A549 (cell line): ENCODE measurements at regions not wholly inside any gene's neighbourhood (a gene's known extent, or its start where the extent isn't known, plus 50 kb on each side); places are given as distances from the start of the nearest gene placed in this dataset.
"Not testable (repeated sequence)": the region's sequence is repeated elsewhere in the genome, so short reads cannot be mapped to it uniquely, and the experiment has no call there.

Experiments used
- ATAC-seq, 2 experiments: fragments of 200-7000 bp in 1 of 2; fragments of >200 bp in 1 of 2; cut with Nextera tagmentation in 1 of 2; cut with Tn5 transposase in 1 of 2; 3 replicates each; pipeline versions ENCODE4 v1.8.0 to v1.9.1; 2018 to 2020; ENCODE audit warnings: mild to moderate bottlenecking in 1 of 2, moderate library complexity in 1 of 2
- CTCF ChIA-PET: fragments of 300-600 bp; sonication (Branson Sonifier 250); formaldehyde crosslinking; extraction: SDS; loops from one replicate; lab custom pipeline; 2021; ENCODE audit warnings: antibody characterized with exemption, inconsistent platforms; lab: Yijun Ruan, JAX
- POLR2A ChIA-PET: fragments of 350-600 bp; formaldehyde crosslinking; extraction: SDS; loops from one replicate; lab custom pipeline; 2021; ENCODE audit warnings: antibody characterized with exemption, inconsistent platforms; lab: Yijun Ruan, JAX
- DNase-seq, 2 experiments: peaks; one replicate each; pipeline versions ENCODE4 v3.0.0 to v3.0.0-alpha.2; 2011 to 2016; ENCODE audit warnings: low read depth in 1 of 2, low spot score in 1 of 2
- FAIRE-seq: peaks from 2 replicates; lab custom pipeline; 2011; peaks lifted over from hg19 to GRCh38; lab: Jason Lieb, UNC
- H3K27ac ChIP-seq, 2 experiments: fragments of >200 bp; sonication (Bioruptor Twin); formaldehyde crosslinking; 3 replicates each; pipeline ENCODE4 v1.5.1; 2016 to 2017
- H3K4me1 ChIP-seq: fragments of >200 bp; sonication (Bioruptor Twin); formaldehyde crosslinking; 3 replicates; pipeline ENCODE4 v1.6.1; 2016
- H3K4me2 ChIP-seq: fragments of >200 bp; sonication (Bioruptor Twin); formaldehyde crosslinking; 3 replicates; pipeline ENCODE4 v1.6.1; 2016
- H3K4me3 ChIP-seq: fragments of >200 bp; sonication (Bioruptor Twin); formaldehyde crosslinking; 3 replicates; pipeline ENCODE4 v1.5.1; 2016
- H3K9me3 ChIP-seq: fragments of >200 bp; sonication (Bioruptor Twin); formaldehyde crosslinking; 3 replicates; pipeline ENCODE4 v1.6.1; 2016
- CBX2 ChIP-seq: fragments of 200-600 bp; sonication (generic); IDR thresholded peaks from 2 replicates; pipeline ENCODE4 v1.6.1; 2016; ENCODE audit warnings: low read depth, mild to moderate bottlenecking, borderline replicate concordance
- CEBPB ChIP-seq, 2 experiments: fragments of >200 bp in 1 of 2; sonication (Bioruptor Twin) in 1 of 2; formaldehyde crosslinking in 1 of 2; IDR thresholded peaks; 2 replicates each; pipeline ENCODE4 v1.6.1; 2012 to 2016
- EHF ChIP-seq: fragments of 250-450 bp; sonication (Bioruptor Pico); IDR thresholded peaks from 2 replicates; pipeline ENCODE4 v1.5.0; 2020; ENCODE audit warnings: mild to moderate bottlenecking
- HEYL ChIP-seq: fragments of 250-450 bp; sonication (Bioruptor Pico); IDR thresholded peaks from 2 replicates; pipeline ENCODE4 v1.8.0; 2021; ENCODE audit warnings: mild to moderate bottlenecking, moderate library complexity
- HOXB13 ChIP-seq: fragments of 250-450 bp; sonication (Bioruptor Pico); IDR thresholded peaks from 2 replicates; pipeline ENCODE4 v1.5.0; 2020; ENCODE audit warnings: low read depth, mild to moderate bottlenecking, moderate library complexity
- HOXB5 ChIP-seq: fragments of 250-450 bp; sonication (Bioruptor Pico); IDR thresholded peaks from 2 replicates; pipeline ENCODE4 v1.5.0; 2020; ENCODE audit warnings: mild to moderate bottlenecking, moderate library complexity
- MAFK ChIP-seq: fragments of 450-650 bp; IDR thresholded peaks from 2 replicates; pipeline ENCODE4 v1.6.1; 2014; ENCODE audit not compliant: partially characterized antibody
- POLR2A ChIP-seq: IDR thresholded peaks from 2 replicates; pipeline ENCODE4 v1.6.1; 2012; ENCODE audit warnings: mild to moderate bottlenecking, low read length
- RARB ChIP-seq: fragments of 250-450 bp; sonication (Bioruptor Pico); IDR thresholded peaks from 2 replicates; pipeline ENCODE4 v1.8.0; 2021; ENCODE audit warnings: mild to moderate bottlenecking, moderate library complexity
- SMC3 ChIP-seq: fragments of >200 bp; sonication (Bioruptor Twin); formaldehyde crosslinking; IDR thresholded peaks from 3 replicates; pipeline ENCODE4 v1.6.1; 2018; ENCODE audit warnings: inconsistent platforms
- TP53 ChIP-seq: fragments of 250-450 bp; sonication (Bioruptor Pico); IDR thresholded peaks from 2 replicates; pipeline ENCODE4 v1.5.0; 2021; ENCODE audit warnings: mild to moderate bottlenecking, moderate library complexity
- ZFP36 ChIP-seq: fragments of 450-650 bp; IDR thresholded peaks from 2 replicates; pipeline ENCODE4 v1.6.1; 2014; ENCODE audit warnings: borderline replicate concordance; ENCODE audit not compliant: partially characterized antibody
- ZSCAN20 ChIP-seq: fragments of 250-450 bp; sonication (Bioruptor Pico); IDR thresholded peaks from 2 replicates; pipeline ENCODE4 v1.8.0; 2022; ENCODE audit warnings: mild to moderate bottlenecking, moderate library complexity
- WGBS: methylation state at CpG from one replicate; pipeline ENCODE4 v1.1.6; 2017; ENCODE audit errors: missing lambda C conversion rate; 5-methylcytosine and 5-hydroxymethylcytosine counted together
- TF ChIP-seq, protein P1 (sequence below): fragments of 200-600 bp; sonication (generic); IDR thresholded peaks from 2 replicates; pipeline ENCODE4 v1.6.1; 2016; ENCODE audit warnings: antibody characterized with exemption, mild to moderate bottlenecking, moderate library complexity
- TF ChIP-seq, protein P2 (sequence below): fragments of 250-450 bp; sonication (Bioruptor Pico); IDR thresholded peaks from 2 replicates; pipeline ENCODE4 v1.5.0; 2021; ENCODE audit warnings: mild to moderate bottlenecking, moderate library complexity, borderline replicate concordance
- TF ChIP-seq, protein P3 (sequence below): fragments of >200 bp; sonication (Bioruptor Twin); formaldehyde crosslinking; IDR thresholded peaks from 3 replicates; pipeline ENCODE4 v1.6.1; 2016
- TF ChIP-seq, protein P4 (sequence below): fragments of 250-450 bp; sonication (Bioruptor Pico); IDR thresholded peaks from 2 replicates; pipeline ENCODE4 v1.5.0; 2020; ENCODE audit warnings: low read depth, mild to moderate bottlenecking, moderate library complexity
- TF ChIP-seq, protein P5 (sequence below): IDR thresholded peaks from 2 replicates; pipeline ENCODE4 v1.6.1; 2012

DNA sequence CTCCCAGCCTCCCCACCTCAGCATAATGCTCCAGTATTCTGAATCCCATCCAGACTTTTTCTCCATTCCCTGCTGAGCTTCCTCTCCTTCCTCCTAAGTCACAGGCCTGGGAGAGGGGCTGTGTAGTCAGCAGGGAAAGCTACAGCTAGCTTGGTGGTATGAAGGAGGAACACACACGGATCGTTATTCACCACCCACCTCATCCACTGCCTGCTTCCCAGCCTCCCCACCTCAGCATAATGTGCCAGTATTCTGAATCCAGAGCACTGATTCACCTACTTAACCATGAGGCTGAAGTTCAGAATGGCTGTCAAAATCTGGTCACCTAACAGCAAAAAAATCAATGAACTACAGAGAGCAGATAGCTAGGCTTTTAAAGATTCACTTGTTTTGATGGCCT lies 806.6 kb upstream of the AMELY start:
- CTCF ChIA-PET: no interaction called here
- no peak overlapping the region for H3K4me2 ChIP-seq

DNA sequence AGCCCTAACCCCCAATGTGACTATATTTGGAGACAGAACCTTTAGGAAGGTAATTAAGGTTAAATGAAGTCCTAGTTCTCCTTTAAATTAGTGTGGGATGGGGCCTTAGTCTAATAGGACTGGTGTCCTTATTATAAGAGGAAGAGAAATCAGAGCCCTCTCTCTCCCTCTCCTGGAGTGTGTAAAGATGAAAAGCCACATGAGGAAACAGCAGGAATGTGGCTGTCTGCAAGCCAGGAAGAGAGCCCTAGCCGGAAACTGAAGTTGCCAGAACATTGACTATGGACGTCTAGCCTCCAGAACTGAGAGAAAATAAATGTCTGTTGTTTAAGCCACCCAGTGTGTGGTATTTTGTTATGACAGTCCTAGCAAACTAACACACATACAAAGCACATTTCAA lies 802.9 kb upstream of the AMELY start:
- WGBS: 10% methylated on average over 2 of the region's 2 CpGs
- ATAC-seq (no peak), FAIRE-seq (no peak), DNase-seq (no peak)
- POLR2A ChIA-PET: no interaction called here
- H3K4me1 ChIP-seq: no peaks in the 10 kb centered on the region
- no peak overlapping the region for H3K4me3 ChIP-seq
- H3K4me2 ChIP-seq: no peak overlapping the region
- no peaks in the 10 kb centered on the region for H3K9me3 ChIP-seq
- no peak overlapping the region for H3K27ac ChIP-seq
- TF ChIP-seq TP53 (CRISPR knock-in tag) (no peak), HOXB13 (CRISPR knock-in tag) (no peak), EHF (no peak), POLR2A (no peak)
- CTCF ChIA-PET: no interaction called here

More for the DNA sequence above, 806.6 kb upstream of the AMELY start:
- WGBS: no CpG with 5 or more reads among the region's 2 CpGs
- POLR2A ChIA-PET: no interaction called here
- Histone ChIP-seq H3K27ac (no peak overlapping the region), H3K4me3 (no peak overlapping the region), H3K9me3 (no peaks in the 10 kb centered on the region), H3K4me1 (no peaks in the 10 kb centered on the region)
- no peak for TF ChIP-seq CBX2
- TF ChIP-seq RARB: no peak
- no peak for FAIRE-seq
- no peak for DNase-seq
- ATAC-seq: no peak

DNA sequence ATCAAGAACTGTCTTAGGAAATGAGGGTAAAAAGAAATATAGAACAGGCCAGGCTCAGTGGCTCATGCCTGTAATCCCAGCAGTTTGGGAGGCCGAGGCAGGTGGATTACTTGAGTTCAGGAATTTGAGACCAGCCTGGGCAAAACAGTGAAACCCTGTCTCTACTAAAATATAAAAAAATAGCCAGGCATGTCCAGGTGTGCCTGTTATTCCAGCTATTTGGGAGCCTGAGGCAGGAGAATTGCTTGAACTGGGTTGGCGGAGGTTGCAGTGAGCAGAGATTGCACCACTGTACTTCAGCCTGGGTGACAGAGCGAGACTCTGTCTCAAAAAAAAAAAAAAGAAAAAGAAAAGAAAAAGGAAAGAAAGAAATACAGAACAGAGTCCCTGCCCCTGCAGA lies 802.2 kb upstream of the AMELY start:
- 10% methylated on average over 2 of the region's 3 CpGs for WGBS
- H3K27ac ChIP-seq, ATAC-seq, H3K4me3 ChIP-seq, CTCF ChIA-PET, H3K4me2 ChIP-seq, FAIRE-seq, DNase-seq, POLR2A ChIA-PET, H3K4me1 ChIP-seq, H3K9me3 ChIP-seq: not testable (repeated sequence)

DNA sequence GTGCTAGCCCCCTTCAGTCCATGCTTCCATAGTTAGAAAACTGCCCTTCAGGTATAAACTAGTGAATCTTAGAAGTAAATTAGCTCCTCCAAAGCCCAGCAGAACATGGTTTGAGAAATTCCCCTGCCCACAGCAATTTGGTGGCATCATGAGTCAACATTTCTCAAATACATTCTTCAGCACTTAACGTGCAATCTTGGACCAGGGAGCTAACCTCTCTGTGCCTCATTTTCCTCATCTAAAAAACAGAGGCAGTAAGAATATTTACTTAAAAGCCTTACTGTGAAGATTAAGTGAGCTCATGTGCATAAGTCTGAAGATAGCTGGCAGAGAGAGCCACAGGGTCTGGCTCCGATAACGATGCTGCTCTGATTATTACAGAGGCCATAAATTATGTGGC lies 800.7 kb upstream of the AMELY start:
- H3K4me2 ChIP-seq: no peak overlapping the region
- no peaks in the 10 kb centered on the region for H3K4me1 ChIP-seq
- no peak overlapping the region for H3K4me3 ChIP-seq
- WGBS: 33% methylated on average over 3 of the region's 3 CpGs
- POLR2A ChIA-PET: no interaction called here
- H3K9me3 ChIP-seq: no peaks in the 10 kb centered on the region
- FAIRE-seq: no peak
- H3K27ac ChIP-seq: no peak overlapping the region
- DNase-seq: no peak
- ATAC-seq: no peak
- TF ChIP-seq, protein P1, sequence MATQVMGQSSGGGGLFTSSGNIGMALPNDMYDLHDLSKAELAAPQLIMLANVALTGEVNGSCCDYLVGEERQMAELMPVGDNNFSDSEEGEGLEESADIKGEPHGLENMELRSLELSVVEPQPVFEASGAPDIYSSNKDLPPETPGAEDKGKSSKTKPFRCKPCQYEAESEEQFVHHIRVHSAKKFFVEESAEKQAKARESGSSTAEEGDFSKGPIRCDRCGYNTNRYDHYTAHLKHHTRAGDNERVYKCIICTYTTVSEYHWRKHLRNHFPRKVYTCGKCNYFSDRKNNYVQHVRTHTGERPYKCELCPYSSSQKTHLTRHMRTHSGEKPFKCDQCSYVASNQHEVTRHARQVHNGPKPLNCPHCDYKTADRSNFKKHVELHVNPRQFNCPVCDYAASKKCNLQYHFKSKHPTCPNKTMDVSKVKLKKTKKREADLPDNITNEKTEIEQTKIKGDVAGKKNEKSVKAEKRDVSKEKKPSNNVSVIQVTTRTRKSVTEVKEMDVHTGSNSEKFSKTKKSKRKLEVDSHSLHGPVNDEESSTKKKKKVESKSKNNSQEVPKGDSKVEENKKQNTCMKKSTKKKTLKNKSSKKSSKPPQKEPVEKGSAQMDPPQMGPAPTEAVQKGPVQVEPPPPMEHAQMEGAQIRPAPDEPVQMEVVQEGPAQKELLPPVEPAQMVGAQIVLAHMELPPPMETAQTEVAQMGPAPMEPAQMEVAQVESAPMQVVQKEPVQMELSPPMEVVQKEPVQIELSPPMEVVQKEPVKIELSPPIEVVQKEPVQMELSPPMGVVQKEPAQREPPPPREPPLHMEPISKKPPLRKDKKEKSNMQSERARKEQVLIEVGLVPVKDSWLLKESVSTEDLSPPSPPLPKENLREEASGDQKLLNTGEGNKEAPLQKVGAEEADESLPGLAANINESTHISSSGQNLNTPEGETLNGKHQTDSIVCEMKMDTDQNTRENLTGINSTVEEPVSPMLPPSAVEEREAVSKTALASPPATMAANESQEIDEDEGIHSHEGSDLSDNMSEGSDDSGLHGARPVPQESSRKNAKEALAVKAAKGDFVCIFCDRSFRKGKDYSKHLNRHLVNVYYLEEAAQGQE: no peak
- TF ChIP-seq, protein P2, sequence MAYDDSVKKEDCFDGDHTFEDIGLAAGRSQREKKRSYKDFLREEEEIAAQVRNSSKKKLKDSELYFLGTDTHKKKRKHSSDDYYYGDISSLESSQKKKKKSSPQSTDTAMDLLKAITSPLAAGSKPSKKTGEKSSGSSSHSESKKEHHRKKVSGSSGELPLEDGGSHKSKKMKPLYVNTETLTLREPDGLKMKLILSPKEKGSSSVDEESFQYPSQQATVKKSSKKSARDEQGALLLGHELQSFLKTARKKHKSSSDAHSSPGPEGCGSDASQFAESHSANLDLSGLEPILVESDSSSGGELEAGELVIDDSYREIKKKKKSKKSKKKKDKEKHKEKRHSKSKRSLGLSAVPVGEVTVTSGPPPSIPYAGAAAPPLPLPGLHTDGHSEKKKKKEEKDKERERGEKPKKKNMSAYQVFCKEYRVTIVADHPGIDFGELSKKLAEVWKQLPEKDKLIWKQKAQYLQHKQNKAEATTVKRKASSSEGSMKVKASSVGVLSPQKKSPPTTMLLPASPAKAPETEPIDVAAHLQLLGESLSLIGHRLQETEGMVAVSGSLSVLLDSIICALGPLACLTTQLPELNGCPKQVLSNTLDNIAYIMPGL (CRISPR knock-in tag): no peak
- TF ChIP-seq HOXB5 (CRISPR knock-in tag): no peak
- TF ChIP-seq, protein P3, sequence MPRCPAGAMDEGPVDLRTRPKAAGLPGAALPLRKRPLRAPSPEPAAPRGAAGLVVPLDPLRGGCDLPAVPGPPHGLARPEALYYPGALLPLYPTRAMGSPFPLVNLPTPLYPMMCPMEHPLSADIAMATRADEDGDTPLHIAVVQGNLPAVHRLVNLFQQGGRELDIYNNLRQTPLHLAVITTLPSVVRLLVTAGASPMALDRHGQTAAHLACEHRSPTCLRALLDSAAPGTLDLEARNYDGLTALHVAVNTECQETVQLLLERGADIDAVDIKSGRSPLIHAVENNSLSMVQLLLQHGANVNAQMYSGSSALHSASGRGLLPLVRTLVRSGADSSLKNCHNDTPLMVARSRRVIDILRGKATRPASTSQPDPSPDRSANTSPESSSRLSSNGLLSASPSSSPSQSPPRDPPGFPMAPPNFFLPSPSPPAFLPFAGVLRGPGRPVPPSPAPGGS: no peak
- TF ChIP-seq HEYL: no peak
- TF ChIP-seq SMC3: no peak
- TF ChIP-seq, protein P4, sequence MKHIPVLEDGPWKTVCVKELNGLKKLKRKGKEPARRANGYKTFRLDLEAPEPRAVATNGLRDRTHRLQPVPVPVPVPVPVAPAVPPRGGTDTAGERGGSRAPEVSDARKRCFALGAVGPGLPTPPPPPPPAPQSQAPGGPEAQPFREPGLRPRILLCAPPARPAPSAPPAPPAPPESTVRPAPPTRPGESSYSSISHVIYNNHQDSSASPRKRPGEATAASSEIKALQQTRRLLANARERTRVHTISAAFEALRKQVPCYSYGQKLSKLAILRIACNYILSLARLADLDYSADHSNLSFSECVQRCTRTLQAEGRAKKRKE (CRISPR knock-in tag): no peak
- no peak for TF ChIP-seq ZFP36
- no peak for TF ChIP-seq CEBPB (IDR thresholded peaks at IDR 0.05)
- TF ChIP-seq, protein P5, sequence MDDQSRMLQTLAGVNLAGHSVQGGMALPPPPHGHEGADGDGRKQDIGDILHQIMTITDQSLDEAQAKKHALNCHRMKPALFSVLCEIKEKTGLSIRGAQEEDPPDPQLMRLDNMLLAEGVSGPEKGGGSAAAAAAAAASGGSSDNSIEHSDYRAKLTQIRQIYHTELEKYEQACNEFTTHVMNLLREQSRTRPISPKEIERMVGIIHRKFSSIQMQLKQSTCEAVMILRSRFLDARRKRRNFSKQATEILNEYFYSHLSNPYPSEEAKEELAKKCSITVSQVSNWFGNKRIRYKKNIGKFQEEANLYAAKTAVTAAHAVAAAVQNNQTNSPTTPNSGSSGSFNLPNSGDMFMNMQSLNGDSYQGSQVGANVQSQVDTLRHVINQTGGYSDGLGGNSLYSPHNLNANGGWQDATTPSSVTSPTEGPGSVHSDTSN: no peak
- TF ChIP-seq MAFK: no peak
- TF ChIP-seq ZSCAN20 (CRISPR knock-in tag): no peak
- TF ChIP-seq, all 56 proteins: peak for 0
- CTCF ChIA-PET: no interaction called here
